ENCODE measurements at regions not wholly inside any gene's neighbourhood (a gene's known extent, or its start where the extent isn't known, plus 50 kb on each side); places are given as distances from the start of the nearest gene placed in this dataset.

DNA sequence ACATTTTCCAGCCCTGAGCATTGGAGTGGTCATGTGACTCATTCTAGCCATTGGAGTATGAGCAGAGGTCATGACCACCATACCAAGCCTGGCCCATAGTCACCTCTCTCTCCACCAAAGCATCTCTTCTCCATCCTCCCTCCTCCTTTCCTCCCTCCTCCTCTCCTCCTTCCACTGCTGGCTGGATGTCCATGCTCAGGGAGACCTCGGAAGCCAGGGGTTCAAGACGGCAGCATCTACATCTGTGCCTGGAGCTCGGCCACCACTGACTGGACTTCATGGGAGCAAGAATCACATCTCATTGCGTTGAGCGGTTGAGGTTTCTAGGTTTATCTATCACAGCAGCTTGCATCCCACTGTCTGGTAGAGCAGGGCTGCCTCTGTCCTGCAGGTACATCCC is 252.4 kb downstream of the NDUFA10 start:
- dilution Hi-C loops (cut with MboI; ENCODE audit: extremely low pct_ligation_motif_present, low sequenced_read_pairs) (no loop called here), intact Hi-C loops (cut with micrococcal nuclease) (no loop called here)
- Histone ChIP-seq H3K27me3 (ENCODE audit: control insufficient read depth in 2 of 2, insufficient read depth in 2 of 2, low read length in 2 of 2) (no peaks in the 10 kb centered on the region), H3K36me3 (ENCODE audit: control insufficient read depth in 2 of 2, extremely low read depth in 1 of 2, insufficient read depth in 2 of 2, low read length in 2 of 2) (no peaks in the 10 kb centered on the region), H3K4me2 (ENCODE audit: insufficient read depth, low read length) (no peak overlapping the region), H3K9ac (replicated peaks; ENCODE audit: extremely low read depth, insufficient read depth, low read length) (no peak overlapping the region), H3K4me1 (ENCODE audit: control insufficient read depth, extremely low read depth, insufficient read depth, low read length) (no peaks in the 10 kb centered on the region), H3K27ac (ENCODE audit: insufficient read depth, low read depth, low read length) (no peak overlapping the region), H3K4me3 (replicated peaks in 1 of 3; ENCODE audit: insufficient read depth in 1 of 3, low read depth in 1 of 3, low read length in 3 of 3) (no peak overlapping the region), H3K9me3 (replicated peaks; ENCODE audit: control insufficient read depth, insufficient read depth, low read length) (peaks cover 2% of the 10 kb centered on the region), H3K9me1 (replicated peaks; ENCODE audit: control insufficient read depth, extremely low read depth, insufficient read depth, low read length) (no peaks in the 10 kb centered on the region), H3K79me2 (ENCODE audit: control insufficient read depth, insufficient read depth, low read length) (no peaks in the 10 kb centered on the region), H2AFZ (ENCODE audit: low read depth, low read length) (no peak overlapping the region), H4K20me1 (replicated peaks; ENCODE audit: control insufficient read depth, extremely low read depth, insufficient read depth, low read length) (no peaks in the 10 kb centered on the region)
- FAIRE-seq, result no peak
- no TSS peak for BruUV-seq (replicated peaks)
- TF ChIP-seq GATA2 (IDR thresholded peaks at IDR 0.05; ENCODE audit: insufficient read depth, insufficient read length, low read depth, low read length), result no peak
- no peak for TF ChIP-seq POLR2AphosphoS5 (IDR thresholded peaks at IDR 0.05; ENCODE audit: insufficient read depth, low read depth, low read length)
- TF ChIP-seq JUN (IDR thresholded peaks at IDR 0.05; ENCODE audit: borderline replicate concordance, insufficient read depth, insufficient read length, low read depth), result no peak
- TF ChIP-seq FOS (IDR thresholded peaks at IDR 0.05; ENCODE audit: borderline replicate concordance, insufficient read depth, low read length), result no peak
- no peak for TF ChIP-seq EZH2 (IDR thresholded peaks at IDR 0.05; ENCODE audit: borderline replicate concordance, low read depth, low read length, severe bottlenecking)
- TF ChIP-seq MYC (IDR thresholded peaks at IDR 0.05; ENCODE audit: low read depth, low read length), result no peak
- TF ChIP-seq, protein P1, sequence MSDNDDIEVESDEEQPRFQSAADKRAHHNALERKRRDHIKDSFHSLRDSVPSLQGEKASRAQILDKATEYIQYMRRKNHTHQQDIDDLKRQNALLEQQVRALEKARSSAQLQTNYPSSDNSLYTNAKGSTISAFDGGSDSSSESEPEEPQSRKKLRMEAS (IDR thresholded peaks at IDR 0.05; ENCODE audit: insufficient read depth, insufficient read length), result no peak
- TF ChIP-seq, protein P2, sequence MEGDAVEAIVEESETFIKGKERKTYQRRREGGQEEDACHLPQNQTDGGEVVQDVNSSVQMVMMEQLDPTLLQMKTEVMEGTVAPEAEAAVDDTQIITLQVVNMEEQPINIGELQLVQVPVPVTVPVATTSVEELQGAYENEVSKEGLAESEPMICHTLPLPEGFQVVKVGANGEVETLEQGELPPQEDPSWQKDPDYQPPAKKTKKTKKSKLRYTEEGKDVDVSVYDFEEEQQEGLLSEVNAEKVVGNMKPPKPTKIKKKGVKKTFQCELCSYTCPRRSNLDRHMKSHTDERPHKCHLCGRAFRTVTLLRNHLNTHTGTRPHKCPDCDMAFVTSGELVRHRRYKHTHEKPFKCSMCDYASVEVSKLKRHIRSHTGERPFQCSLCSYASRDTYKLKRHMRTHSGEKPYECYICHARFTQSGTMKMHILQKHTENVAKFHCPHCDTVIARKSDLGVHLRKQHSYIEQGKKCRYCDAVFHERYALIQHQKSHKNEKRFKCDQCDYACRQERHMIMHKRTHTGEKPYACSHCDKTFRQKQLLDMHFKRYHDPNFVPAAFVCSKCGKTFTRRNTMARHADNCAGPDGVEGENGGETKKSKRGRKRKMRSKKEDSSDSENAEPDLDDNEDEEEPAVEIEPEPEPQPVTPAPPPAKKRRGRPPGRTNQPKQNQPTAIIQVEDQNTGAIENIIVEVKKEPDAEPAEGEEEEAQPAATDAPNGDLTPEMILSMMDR (IDR thresholded peaks at IDR 0.05; ENCODE audit: extremely low read depth in 1 of 2, insufficient read depth in 1 of 2, low read depth in 1 of 2, low read length in 2 of 2), result no peak
- no peak for TF ChIP-seq POLR2A (IDR thresholded peaks at IDR 0.05; ENCODE audit: low read depth, low read length)
- ChIA-PET POLR2A (no interaction called here), CTCF (no interaction called here)
- DNase-seq (ENCODE audit: low read depth, low spot score), result no peak
